NOMO-1 (cell line): ENCODE measurements at regions not wholly inside any gene's neighbourhood (a gene's known extent, or its start where the extent isn't known, plus 50 kb on each side); places are given as distances from the start of the nearest gene placed in this dataset.
A peak's percentile ranks its signal among the peaks of the same experiment; 100 is the strongest.

Experiments used
- DNase-seq, 2 experiments: peaks; one replicate each; lab custom pipeline; 2025; ENCODE audit not compliant: unreplicated experiment in 2 of 2; lab: John Stamatoyannopoulos, UW

DNA sequence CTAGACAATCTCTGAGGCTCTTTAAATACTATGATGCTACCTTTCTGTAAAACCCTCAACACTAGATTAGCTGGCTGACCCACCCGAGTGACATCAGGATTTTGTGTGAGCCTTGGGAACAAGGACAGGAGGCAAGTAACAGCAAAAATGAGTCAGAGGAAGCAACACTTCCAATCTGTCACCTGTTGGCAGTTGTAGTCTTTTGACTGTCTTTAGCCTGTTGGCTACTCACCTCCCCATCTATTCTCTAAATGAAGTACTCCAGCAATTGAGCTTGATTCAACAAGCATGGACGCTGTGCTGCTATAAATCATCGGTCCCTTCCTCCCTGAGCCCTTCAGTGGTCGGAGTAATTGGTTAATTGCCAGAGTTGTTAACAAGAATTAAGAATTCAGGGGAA is 898.7 kb downstream of the BCL11A start:
- peak; percentile 46 to 77 for DNase-seq

DNA sequence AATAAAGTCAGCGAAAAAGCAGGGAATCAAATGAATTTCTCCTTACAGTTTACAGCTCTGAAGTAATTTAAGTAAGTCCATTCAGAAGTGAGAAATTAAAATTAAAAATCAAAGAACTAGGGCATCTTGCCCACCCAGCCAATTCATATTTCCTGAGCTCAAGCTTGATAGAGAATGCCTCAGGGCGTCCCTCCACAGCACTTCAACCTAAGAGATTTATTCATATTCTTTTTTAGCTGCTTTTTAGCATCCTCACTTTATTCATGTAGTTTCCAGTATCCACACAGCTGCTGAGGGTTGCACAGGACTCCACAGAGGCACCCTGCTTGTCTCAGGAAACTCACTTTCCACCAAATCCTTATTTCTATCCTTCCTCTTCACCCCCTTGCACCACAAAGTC is 900.3 kb downstream of the BCL11A start:
- DNase-seq, result no peak

DNA sequence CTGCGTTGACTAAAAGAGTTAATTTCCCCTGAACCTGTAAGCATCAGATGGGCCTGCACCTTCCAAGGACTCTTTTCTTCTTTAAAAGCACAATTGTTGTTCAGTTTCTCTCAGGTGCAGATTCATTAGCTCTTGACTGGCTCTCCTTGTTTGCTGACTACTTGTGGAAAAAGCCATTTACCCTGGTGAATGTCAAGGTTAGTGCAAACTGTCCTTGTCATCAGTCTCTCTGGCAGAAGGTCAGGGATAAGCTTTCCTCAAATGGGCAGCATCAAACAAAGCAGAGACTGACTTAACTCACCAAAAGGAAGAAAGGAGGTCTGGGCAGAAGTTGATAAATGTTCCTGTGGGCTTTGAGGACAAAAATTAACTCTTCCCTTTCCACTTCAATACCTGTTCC is 922.7 kb downstream of the BCL11A start:
- DNase-seq, result no peak

DNA sequence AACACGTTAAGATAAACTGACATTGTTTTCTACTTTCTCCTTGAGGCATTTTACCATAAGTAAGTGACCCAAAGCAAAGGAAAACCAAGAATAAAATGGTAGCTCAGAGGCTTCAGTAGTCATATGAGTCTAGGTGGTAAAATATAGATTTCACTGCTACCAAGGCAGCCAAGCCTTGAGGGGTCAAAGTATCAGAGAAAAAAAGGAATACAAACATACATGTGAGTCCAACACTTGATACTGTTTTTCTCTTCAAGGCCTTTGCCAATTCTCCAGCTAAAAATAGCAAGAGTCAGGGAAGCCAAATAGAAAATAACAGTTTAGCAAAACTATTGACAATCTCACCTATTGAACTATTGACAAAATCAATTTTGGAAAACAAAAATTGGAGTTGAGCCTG is 925.9 kb downstream of the BCL11A start:
- DNase-seq, result no peak

DNA sequence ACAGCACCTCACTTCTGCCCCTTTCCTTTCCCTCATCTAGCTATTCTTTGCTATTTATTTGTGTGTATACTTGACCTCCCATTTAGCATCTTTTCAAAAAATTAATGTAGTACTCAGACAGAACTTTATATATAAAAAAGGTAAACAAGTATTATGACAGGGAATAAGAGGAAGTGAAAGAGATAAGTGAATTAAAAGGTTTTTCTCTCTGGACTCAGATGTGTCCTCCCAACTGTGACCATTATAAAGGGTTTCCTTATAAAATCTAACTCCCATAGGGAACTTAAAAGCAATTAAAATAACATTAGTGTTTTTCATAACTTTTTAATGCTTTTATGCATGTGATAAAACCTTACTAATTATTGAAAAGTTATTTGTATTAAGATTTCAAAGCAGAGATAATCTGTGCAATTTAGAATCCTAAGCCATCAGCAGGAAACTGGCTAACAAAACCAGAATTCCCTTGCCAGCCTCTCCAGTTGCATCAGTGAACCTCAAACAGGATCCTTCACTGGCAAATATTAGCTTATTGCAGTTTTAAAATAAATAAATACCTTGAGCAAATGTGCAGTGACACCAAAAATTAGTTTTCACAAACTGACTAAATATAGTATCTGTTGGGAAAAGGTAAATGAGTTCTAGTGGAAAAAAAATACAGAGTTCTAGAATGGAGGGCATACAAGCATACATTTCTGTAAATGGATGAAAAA is 930.7 kb downstream of the BCL11A start:
- DNase-seq, result peak in 1 of 2 experiments; percentile 12

DNA sequence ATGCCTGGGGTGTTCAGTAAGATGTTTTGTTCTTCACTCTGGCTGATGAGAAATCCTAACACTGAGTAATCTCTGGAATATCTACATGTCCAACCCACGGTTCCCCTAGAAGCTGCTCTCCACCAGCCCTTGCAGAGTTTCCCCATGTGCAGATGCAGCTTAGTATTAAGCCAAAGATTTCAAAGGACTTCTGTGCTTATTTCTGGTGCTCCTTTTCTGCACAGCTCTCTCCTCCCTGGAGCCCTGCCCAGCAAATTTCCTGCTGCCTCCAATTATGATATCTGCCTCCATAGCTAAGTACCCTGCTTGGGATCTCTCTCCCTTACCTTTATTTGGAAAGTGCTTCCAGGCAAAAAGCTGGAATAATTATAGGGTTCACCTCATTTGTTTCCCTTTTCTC is 949.3 kb downstream of the BCL11A start:
- no peak for DNase-seq

DNA sequence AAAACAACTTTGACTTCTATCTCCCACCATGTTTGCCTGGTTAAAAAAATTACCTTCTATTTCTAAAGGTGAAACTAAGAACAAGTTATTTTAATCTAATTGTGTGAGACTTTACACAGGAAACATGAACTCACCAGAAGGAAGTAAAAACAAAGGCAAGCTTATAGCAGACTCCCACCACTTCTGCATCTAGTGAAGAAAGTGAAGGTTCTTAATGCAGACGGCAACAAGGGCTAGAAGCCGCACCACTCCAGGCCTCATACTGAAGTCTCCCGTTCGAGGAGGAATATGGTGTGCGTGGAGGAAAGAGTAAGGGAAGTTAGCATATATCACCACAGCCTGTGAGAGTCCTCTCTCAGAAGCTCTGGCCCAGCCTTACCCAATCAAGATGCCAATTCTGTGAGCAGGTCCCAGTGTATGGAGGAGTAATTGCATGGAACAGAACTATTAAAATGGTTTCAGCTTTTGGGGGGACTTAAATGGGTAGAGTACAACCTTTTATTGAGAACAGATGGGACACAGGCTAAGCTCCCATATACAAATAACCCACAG is 958.7 kb downstream of the BCL11A start:
- DNase-seq, result peak; percentile 52 to 67

DNA sequence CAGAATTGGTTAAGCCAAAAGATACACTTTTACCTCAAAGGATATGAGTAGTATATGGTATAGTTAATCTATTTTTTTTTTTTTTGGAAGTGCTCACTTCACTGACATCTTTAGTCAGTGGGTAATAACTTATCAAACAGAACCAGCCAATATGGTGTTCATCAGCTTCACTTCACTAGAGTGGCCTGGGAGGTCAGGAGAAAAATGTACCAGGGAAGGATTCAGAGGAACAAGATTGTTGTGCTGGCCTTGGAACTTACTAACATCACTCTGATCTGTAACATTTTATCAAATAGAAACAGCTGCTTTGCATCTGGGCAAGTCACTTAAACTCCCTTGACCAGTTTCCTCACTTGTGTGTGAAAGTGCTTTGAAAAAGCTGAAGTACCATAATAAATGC is 962.7 kb downstream of the BCL11A start:
- no peak for DNase-seq

DNA sequence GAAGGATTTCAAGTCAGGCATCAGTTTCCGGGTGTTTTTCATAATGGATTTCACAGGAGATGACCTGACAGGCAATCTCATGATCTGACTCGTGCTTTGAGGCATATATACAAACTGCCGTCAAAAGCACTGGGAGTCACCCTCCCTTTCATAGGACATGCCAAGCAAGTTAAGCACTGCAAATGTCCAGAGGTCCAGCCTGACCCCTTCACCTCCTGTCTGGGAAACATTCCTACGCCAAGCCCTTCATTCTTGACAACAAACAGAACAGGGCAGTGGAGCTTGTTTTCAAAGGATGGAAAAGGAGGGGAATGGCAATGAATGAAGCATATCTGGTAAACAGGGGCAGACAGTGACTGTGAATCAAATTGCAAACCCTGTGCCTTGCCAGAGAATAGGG is 963.6 kb downstream of the BCL11A start:
- DNase-seq, result no peak

DNA sequence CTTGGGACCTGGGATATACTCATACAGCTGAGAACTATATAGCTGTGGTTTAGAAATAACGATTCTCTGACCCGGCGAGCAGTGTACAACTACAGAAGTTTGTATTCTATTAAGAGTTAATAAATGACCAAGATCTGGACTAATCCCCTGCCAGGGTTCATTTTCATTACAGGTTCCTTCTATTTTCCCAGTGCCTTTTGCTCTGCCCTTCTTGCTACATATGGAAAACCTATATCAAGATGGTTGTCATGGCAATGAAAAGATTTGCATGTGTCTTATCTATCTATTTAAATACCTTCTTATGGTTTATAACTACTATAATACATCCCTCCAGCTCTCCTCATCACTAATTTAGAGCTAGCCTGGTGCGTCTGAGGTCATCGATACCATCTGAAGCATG is 965.2 kb downstream of the BCL11A start:
- no peak for DNase-seq

DNA sequence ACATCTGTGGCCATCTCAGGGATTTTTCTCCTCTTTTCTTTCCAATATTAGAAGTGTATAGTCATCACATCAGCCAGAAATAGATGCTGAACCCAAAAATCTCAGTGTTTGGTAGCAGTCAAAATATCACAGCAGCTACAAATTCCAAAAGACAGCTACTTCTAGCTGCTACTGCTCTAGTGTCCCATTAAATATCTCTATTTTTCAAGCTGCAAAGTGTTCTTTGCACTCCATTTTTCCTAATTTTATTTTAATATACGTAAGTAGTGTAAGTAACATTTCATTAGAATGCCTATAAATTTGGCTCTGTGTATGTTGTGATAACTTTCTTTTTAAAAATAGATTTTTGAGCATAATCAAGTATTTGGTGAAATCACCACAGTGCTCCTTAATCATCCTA is 967.3 kb downstream of the BCL11A start:
- no peak for DNase-seq

DNA sequence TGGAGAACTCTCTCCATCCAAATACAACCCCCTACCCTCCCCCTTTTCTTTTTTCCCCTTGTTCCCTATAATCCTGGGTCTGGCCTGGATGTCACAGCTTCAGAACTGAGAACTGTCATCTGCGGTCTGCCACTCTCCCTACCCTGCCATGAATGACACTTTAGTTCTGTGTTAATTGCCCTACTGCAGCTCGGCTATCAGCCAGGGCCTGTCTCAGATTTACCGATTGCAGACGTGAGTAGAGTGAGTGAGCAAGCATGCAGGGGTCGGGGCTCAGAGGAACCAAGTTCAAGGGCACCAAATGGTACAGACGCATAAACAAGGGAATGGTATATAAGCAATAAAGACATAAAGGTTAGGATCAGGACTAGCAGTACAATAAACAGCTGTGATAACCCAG is 967.8 kb downstream of the BCL11A start:
- no peak for DNase-seq

DNA sequence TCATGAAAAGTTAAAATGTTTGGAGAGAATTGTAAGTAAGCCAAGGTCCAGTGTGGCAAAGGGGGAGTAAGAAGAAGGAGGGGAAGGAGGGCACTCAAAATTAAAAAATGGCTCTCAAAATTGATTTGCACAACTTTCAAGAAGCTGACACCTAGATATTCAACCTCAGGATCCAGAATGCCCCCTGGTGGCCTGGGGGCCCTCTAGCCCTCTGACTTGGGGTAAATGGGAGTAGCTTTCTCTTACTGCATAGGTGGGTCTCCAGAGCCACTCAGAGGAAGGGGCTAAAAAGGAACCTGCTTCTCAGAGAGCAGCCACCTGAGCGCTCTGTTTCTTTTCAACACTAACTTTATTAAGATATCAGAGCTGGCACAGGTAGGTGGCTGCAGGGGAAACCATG is 968.5 kb downstream of the BCL11A start:
- no peak for DNase-seq

DNA sequence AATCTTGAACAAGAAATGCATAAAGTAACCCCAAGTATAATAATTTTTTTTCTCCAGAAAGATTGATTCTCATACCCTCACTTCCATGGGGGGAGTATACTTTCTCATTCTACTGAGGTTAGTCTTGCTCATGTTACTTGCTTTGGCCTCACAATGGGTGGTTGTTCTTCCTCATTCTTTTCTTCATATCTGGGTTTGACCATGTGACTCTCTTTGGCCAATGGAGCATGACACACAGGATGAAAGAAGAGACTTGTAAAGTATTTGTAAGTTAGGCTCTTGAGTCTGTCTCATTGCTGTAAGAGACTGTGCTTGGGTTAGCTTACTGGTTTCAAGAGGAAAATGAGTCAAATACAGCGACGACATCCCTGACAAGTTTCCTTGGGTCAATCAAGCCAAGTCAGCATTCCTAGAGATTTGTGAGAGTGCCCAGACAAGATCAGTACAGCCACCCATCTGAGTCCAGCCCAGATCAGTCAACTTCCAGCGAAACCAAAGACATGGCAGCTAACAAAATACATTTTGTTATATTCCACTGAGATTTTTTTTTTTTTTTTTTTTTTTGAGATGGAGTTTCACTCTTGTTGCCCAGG is 970.2 kb downstream of the BCL11A start:
- no peak for DNase-seq

DNA sequence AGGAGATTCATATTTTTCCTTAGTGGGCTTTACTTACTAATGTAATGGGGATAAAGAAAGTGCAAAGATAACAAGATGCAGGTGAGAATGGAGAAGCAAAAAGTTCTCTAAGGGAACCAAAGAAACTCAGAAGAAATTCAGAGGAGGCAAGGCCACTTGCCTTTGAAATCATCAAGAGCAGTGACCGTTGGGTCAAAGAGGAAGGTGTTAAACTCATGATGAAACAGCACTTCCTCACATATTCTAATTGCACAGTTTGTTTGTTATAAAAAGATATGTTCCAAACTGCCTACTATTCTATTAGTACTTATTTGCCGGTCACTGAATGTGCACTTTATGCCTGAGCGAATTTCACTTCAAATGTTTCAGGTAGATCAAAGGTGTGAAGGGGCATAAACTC is 975.1 kb downstream of the BCL11A start:
- peak; percentile 16 to 51 for DNase-seq

DNA sequence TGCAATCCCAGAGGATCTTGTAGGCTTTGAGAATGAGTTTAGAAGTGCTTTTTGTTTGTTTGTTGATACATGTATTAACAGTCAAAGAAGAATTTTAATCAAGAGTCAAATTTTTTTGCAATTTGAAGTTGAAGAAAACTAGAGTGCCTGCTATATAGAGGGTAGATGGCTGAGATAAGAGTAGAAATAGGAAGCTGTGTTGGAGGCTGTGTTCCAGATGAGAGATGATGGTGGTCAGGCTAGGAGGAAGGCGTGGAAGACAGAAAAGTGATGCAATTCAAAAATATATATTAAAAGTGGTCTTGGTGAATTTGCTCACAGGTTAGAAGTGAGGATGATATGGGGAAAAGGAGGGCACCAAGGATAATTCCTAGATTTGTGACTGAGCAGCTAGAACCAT is 978.3 kb downstream of the BCL11A start:
- no peak for DNase-seq

DNA sequence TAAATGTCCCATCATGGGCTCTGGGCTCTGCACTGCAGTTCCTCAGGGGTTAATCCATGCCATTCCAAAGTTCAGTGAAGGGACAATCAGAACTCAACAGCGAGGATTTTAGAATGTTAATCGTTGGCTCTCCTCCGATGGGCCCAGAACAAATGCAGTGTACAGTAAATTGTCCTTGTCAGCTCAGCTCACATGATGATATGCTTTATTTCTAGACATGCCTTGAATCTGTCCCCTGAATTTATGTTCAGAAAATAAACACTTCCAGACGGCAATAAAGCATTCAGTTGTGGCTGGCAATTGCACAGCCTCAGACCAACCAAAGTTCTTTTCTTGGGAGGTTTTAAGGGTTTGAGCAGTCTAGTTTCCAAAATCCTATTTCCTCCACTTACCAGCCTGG is 981.2 kb downstream of the BCL11A start:
- DNase-seq, result no peak

DNA sequence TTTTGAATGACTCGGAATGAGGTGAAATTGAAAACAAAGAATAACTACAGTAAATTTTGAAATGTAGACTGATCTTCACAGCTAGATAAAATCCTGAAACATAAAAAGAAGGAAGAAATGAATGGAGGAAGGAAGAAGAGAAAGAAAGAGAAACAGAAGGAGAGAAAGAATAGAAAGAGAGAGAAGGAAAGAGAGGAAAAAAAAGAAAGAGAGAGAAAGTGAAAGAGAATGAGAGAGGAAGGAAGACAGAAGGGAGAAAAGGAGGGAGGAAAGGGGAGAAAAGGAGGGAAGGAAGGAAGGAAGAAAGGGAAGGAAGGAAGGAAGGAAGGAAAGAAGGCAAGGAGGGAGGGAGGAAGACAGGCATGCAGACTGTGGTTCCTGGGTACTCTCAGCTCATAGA is 982.6 kb downstream of the BCL11A start:
- DNase-seq, result no peak

DNA sequence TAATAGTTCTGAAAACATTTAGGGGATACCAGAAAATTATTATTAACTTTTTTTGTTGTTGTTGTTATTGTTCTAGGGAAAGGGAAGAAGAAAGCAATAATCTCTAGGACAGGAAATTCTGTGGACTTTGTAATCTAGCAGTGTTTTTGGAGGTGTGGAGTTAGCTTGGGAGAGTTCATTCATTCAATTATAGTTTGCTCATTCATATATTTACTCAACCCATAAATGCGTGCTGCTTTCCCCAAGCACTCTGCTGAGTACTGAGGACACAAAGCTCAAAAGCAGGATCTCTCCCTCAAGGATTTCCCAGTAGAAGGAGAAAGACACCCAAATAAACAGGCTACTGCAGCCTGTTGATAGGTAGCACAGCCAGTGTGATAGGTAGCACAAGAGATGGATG is 984.3 kb downstream of the BCL11A start:
- DNase-seq, result no peak

DNA sequence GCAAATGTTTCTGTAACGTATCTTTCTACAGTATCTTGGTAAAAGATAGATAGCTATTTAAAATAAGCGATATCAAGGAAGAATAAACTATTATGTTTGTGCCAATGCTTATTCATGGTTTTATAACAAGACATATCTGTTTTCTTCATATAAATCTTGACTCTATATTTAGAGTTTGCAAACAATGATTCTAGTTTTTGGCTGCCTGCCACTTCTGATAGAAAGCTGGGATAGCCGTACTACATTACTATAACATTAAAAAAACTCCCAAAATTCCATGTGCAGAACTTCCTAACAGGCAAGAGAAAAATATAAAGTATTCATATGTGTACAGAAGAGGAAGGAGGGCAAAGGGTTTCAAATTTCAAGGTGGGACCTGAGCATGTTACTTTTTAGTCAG is 985.0 kb downstream of the BCL11A start:
- DNase-seq, result no peak

DNA sequence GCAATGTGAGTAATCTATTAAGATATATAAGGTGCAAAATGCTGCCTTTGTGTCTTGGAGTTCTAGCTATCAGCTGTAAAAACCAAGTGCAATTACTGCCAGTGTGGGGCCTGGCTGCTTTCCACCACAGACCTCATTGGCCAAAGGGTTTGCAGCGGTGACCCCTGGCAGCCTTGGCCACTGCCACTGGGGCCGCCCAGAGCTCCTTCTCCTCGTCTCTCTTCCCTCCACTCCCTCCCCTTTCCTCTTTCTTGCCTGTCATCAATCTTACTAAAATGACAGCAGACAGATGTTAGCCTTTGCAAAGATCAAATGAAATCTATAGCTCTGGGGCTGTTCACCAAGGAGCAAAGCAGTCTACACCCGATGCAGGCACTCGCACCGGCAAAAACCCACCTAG is 986.3 kb downstream of the BCL11A start:
- DNase-seq, result no peak

DNA sequence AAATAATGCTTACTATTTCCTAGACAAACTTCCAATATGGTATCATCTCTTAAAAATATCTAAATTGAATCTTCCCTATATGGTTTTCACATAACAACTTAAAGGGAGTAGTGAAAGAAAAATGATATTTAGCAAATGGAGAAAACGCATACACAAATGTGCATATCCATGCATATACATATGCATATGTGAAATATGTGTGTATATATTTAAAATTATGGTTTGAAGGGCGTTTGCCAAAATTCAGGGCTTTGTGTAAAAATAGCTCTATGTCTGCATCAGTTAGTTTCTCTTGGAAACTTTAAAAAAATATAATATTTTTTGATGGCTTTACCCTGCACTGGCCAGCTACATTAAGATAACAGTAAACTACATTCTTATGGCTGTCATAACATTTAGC is 986.7 kb downstream of the BCL11A start:
- DNase-seq, result no peak

DNA sequence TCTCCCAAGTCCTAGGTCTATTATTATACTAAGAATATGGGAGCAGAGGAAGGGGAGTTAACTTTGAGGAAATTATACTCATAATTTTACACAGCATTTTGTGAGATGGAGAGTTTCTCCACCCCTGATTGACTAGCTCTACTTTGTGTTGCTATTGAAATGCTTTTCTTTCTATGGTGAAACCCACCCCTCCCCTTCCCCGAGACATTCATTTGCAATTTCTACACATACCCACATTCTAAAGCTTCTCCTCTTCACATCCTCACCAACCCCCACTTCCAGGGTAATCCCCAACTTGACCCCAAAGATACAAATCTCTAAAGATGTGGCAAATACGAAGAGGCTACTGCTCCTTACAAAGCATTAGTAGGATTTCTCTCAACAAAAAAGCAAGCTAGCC is 992.2 kb downstream of the BCL11A start:
- DNase-seq, result no peak
